Liver (tissue), 8 donors: ENCODE measurements at regions not wholly inside any gene's neighbourhood (a gene's known extent, or its start where the extent isn't known, plus 50 kb on each side); places are given as distances from the start of the nearest gene placed in this dataset.

Experiments
- DNase-seq: peaks from one replicate; pipeline ENCODE4 v3.0.0-alpha.2; 2017; ENCODE audit warnings: low spot score
- H3K27ac ChIP-seq, 2 donors: one replicate each; pipeline ENCODE4 v1.7.0; 2013; ENCODE audit warnings: inconsistent platforms in 2 of 2, low read length in 2 of 2, control low read depth in 1 of 2, low read depth in 1 of 2, mild to moderate bottlenecking in 1 of 2
- H3K27me3 ChIP-seq, 4 donors: one replicate each; pipeline versions ENCODE4 v1.6.1 to v1.7.0; 2013; ENCODE audit warnings: low read length in 3 of 4, inconsistent platforms in 1 of 4, mild to moderate bottlenecking in 1 of 4, moderate library complexity in 1 of 4; ENCODE audit not compliant: control insufficient read depth in 4 of 4, insufficient read depth in 4 of 4
- H3K36me3 ChIP-seq, 4 donors: one replicate each; pipeline versions ENCODE4 v1.6.1 to v1.7.0; 2013; ENCODE audit warnings: low read length in 3 of 4, mild to moderate bottlenecking in 3 of 4, low read depth in 1 of 4, moderate library complexity in 1 of 4; ENCODE audit not compliant: control insufficient read depth in 4 of 4, insufficient read depth in 3 of 4
- H3K4me1 ChIP-seq, 4 donors: one replicate each; pipeline versions ENCODE4 v1.6.1 to v1.7.0; 2013; ENCODE audit warnings: low read length in 3 of 4, mild to moderate bottlenecking in 3 of 4, moderate library complexity in 1 of 4; ENCODE audit not compliant: control insufficient read depth in 4 of 4, insufficient read depth in 4 of 4
- H3K4me3 ChIP-seq, 3 donors: one replicate each; pipeline versions ENCODE4 v1.6.1 to v1.7.0; 2013; ENCODE audit warnings: low read length in 3 of 3, control low read depth in 1 of 3, low read depth in 1 of 3, mild to moderate bottlenecking in 1 of 3
- H3K9ac ChIP-seq, 2 donors: one replicate each; pipeline ENCODE4 v1.7.0; 2013; ENCODE audit warnings: low read length in 2 of 2, mild to moderate bottlenecking in 2 of 2, moderate library complexity in 2 of 2, control low read depth in 1 of 2, low read depth in 1 of 2
- H3K9me3 ChIP-seq, 4 donors: one replicate each; pipeline versions ENCODE4 v1.6.1 to v1.7.0; 2013; ENCODE audit warnings: low read length in 3 of 4; ENCODE audit not compliant: control insufficient read depth in 4 of 4
- ATF3 ChIP-seq: IDR thresholded peaks from 2 replicates; pipeline ENCODE4 v1.6.1; 2016; ENCODE audit warnings: antibody characterized with exemption
- CTCF ChIP-seq: fragments of 150-350 bp; IDR thresholded peaks from 2 replicates; pipeline ENCODE4 v1.5.1; 2017; ENCODE audit warnings: improper control_type of control experiment, low read depth, low read length; ENCODE audit not compliant: missing input control
- EGR1 ChIP-seq, 2 donors: IDR thresholded peaks; 2 replicates each; pipeline ENCODE4 v1.6.1; 2016 to 2018; ENCODE audit warnings: antibody characterized with exemption in 2 of 2, low read depth in 2 of 2
- FOXA1 ChIP-seq: IDR thresholded peaks from 2 replicates; pipeline ENCODE4 v1.6.1; 2016; ENCODE audit warnings: antibody characterized with exemption
- GABPA ChIP-seq, 2 donors: IDR thresholded peaks in 1 of 2; conservative IDR thresholded peaks in 1 of 2; 2 replicates each; pipeline ENCODE4 v1.6.1; 2016; ENCODE audit warnings: antibody characterized with exemption in 2 of 2, mild to moderate bottlenecking in 1 of 2, moderate library complexity in 1 of 2
- HNF4G ChIP-seq: IDR thresholded peaks from 2 replicates; pipeline ENCODE4 v1.6.1; 2016; ENCODE audit warnings: antibody characterized with exemption
- JUND ChIP-seq, 2 donors: IDR thresholded peaks; 2 replicates each; pipeline ENCODE4 v1.6.1; 2016; ENCODE audit warnings: antibody characterized with exemption in 2 of 2
- NR2F2 ChIP-seq: IDR thresholded peaks from 2 replicates; pipeline ENCODE4 v1.6.1; 2016; ENCODE audit warnings: antibody characterized with exemption
- RAD21 ChIP-seq, 2 donors: IDR thresholded peaks; 2 replicates each; pipeline ENCODE4 v1.6.1; 2016; ENCODE audit warnings: antibody characterized with exemption in 2 of 2, mild to moderate bottlenecking in 2 of 2
- REST ChIP-seq: IDR thresholded peaks from 2 replicates; pipeline ENCODE4 v1.6.1; 2016; ENCODE audit warnings: antibody characterized with exemption, mild to moderate bottlenecking
- RXRA ChIP-seq, 2 donors: IDR thresholded peaks; 2 replicates each; pipeline ENCODE4 v1.6.1; 2017 to 2018; ENCODE audit warnings: antibody characterized with exemption in 2 of 2, mild to moderate bottlenecking in 1 of 2
- YY1 ChIP-seq: IDR thresholded peaks from 2 replicates; pipeline ENCODE4 v1.6.1; 2016; ENCODE audit warnings: antibody characterized with exemption, mild to moderate bottlenecking
- ZBTB33 ChIP-seq: IDR thresholded peaks from 2 replicates; pipeline ENCODE4 v1.6.1; 2016; ENCODE audit warnings: antibody characterized with exemption
- WGBS: extraction: QIAGEN DNeasy Blood & Tissue Kit; methylation state at CpG from one replicate; pipeline ENCODE4 v1.1.7; 2013; 5-methylcytosine and 5-hydroxymethylcytosine counted together
- donor health status: healthy.
- donor health status: healthy.
- donor health status: healthy.
- donor health status: healthy.
- donor health status: healthy.

- Histone ChIP-seq H3K27ac (no peak overlapping the region), H3K9ac (no peak overlapping the region), H3K4me1 (no peaks in the 10 kb centered on the region), H3K9me3 (no peaks in the 10 kb centered on the region), H3K4me3 (no peak overlapping the region), H3K36me3 (no peaks in the 10 kb centered on the region), H3K27me3 (no peaks in the 10 kb centered on the region)
- no peak for DNase-seq
- no peak for TF ChIP-seq ATF3
- no peak for TF ChIP-seq YY1
- 90% methylated on average over 2 of the region's 2 CpGs for WGBS
Measured at GRCh38 chr18:70455731-70456130, 166.9 kb downstream of the SOCS6 start.

- H3K9me3 ChIP-seq: no peaks in the 10 kb centered on the region
- no peak overlapping the region for H3K9ac ChIP-seq
- no peak overlapping the region for H3K27ac ChIP-seq
- H3K36me3 ChIP-seq: no peaks in the 10 kb centered on the region
- no peak for DNase-seq
- H3K4me3 ChIP-seq: no peak overlapping the region
- 36% methylated on average over 5 of the region's 5 CpGs for WGBS
- no peaks in the 10 kb centered on the region for H3K4me1 ChIP-seq
- no peaks in the 10 kb centered on the region for H3K27me3 ChIP-seq
- no peak for TF ChIP-seq ZBTB33
- peak; percentile 86 to 88 for TF ChIP-seq RAD21 (IDR thresholded peaks at IDR 0.05)
- TF ChIP-seq CTCF: peak; percentile 74
Measured at GRCh38 chr18:70454704-70455322, 166.0 kb downstream of the SOCS6 start.

GRCh38 chr18:70453058-70453775, 164.4 kb downstream of the SOCS6 start:
- Histone ChIP-seq H3K4me3 (no peak overlapping the region), H3K9ac (no peak overlapping the region), H3K9me3 (no peaks in the 10 kb centered on the region), H3K27me3 (no peaks in the 10 kb centered on the region), H3K27ac (no peak overlapping the region), H3K4me1 (no peaks in the 10 kb centered on the region), H3K36me3 (no peaks in the 10 kb centered on the region)
- WGBS: 75% methylated on average over 12 of the region's 12 CpGs
- no peak for DNase-seq
- TF ChIP-seq JUND (IDR thresholded peaks at IDR 0.05) (no peak), ZBTB33 (no peak), RXRA (IDR thresholded peaks at IDR 0.05) (no peak), ATF3 (no peak), REST (no peak), FOXA1 (no peak), EGR1 (IDR thresholded peaks at IDR 0.05; ENCODE audit: low read depth in 2 of 2) (no peak), GABPA (IDR thresholded peaks at IDR 0.05 in 1 of 2, conservative IDR thresholded peaks at IDR 0.05 in 1 of 2) (no peak), NR2F2 (no peak), HNF4G (no peak)
